Hepatic stellate cell (primary cell): ENCODE measurements at regions not wholly inside any gene's neighbourhood (a gene's known extent, or its start where the extent isn't known, plus 50 kb on each side); places are given as distances from the start of the nearest gene placed in this dataset.
"Not testable (repeated sequence)": the region's sequence is repeated elsewhere in the genome, so short reads cannot be mapped to it uniquely, and the experiment has no call there.

Experiments
- DNase-seq: peaks from one replicate; pipeline ENCODE4 v3.0.0; 2011; ENCODE audit warnings: low spot score

GRCh38 chr9:80732506-80732905 lies 956.8 kb downstream of the TLE1 start:
- DNase-seq = no peak

GRCh38 chr9:80720579-80720978 lies 968.8 kb downstream of the TLE1 start:
- DNase-seq = no peak

GRCh38 chr9:80707120-80707519 lies 982.2 kb downstream of the TLE1 start:
- no peak for DNase-seq

- DNase-seq = no peak
These were observed 988.3 kb downstream of the TLE1 start for GRCh38 chr9:80701061-80701460.

- peak; percentile 18 for DNase-seq
These were observed 989.8 kb downstream of the TLE1 start for GRCh38 chr9:80699511-80699998.

- DNase-seq = no peak
These were observed 990.5 kb downstream of the TLE1 start for GRCh38 chr9:80698725-80699410.

GRCh38 chr9:80692751-80693150 lies 996.6 kb downstream of the TLE1 start:
- DNase-seq = no peak

- DNase-seq = no peak
These were observed 998.1 kb downstream of the TLE1 start for GRCh38 chr9:80691229-80691628.

GRCh38 chr9:80690349-80690939 lies 998.9 kb downstream of the TLE1 start:
- no peak for DNase-seq

- no peak for DNase-seq
These were observed 1009.4 kb downstream of the TLE1 start for GRCh38 chr9:80679916-80680315.

- DNase-seq = no peak
These were observed 1010.4 kb downstream of the TLE1 start for GRCh38 chr9:80678906-80679305.

- no peak for DNase-seq
These were observed 1015.9 kb downstream of the TLE1 start for GRCh38 chr9:80673496-80673895.

- DNase-seq = no peak
These were observed 1023.9 kb downstream of the TLE1 start for GRCh38 chr9:80665479-80665878.

- no peak for DNase-seq
These were observed 1024.8 kb downstream of the TLE1 start for GRCh38 chr9:80664327-80665210.

GRCh38 chr9:80659751-80660150 lies 1029.6 kb downstream of the TLE1 start:
- not testable (repeated sequence) for DNase-seq

GRCh38 chr9:80651044-80651443 lies 1038.3 kb downstream of the TLE1 start:
- no peak for DNase-seq

GRCh38 chr9:80649496-80649895 lies 1039.9 kb downstream of the TLE1 start:
- DNase-seq = no peak

GRCh38 chr9:80649001-80649420 lies 1040.3 kb downstream of the TLE1 start:
- DNase-seq = peak; percentile 32

- no peak for DNase-seq
These were observed 1041.0 kb downstream of the TLE1 start for GRCh38 chr9:80648336-80648735.

GRCh38 chr9:80646211-80646610 lies 1043.1 kb downstream of the TLE1 start:
- no peak for DNase-seq

GRCh38 chr9:80644044-80644443 lies 1045.3 kb downstream of the TLE1 start:
- DNase-seq = no peak

- no peak for DNase-seq
These were observed 1054.3 kb downstream of the TLE1 start for GRCh38 chr9:80635065-80635464.

- no peak for DNase-seq
These were observed 1057.3 kb downstream of the TLE1 start for GRCh38 chr9:80632041-80632440.
